Peyer's patch (tissue), 4 donors: ENCODE measurements at regions not wholly inside any gene's neighbourhood (a gene's known extent, or its start where the extent isn't known, plus 50 kb on each side); places are given as distances from the start of the nearest gene placed in this dataset.

ENCODE experiments used
- POLR2A ChIP-seq, 2 donors: fragments of 450-650 bp; IDR thresholded peaks; one replicate each; pipeline ENCODE4 v1.5.1; 2017; ENCODE audit warnings: antibody characterized with exemption in 2 of 2, mild to moderate bottlenecking in 2 of 2, moderate library complexity in 2 of 2
- TF ChIP-seq, protein P1 (sequence below), 6 experiments: fragments of 450-650 bp in 4 of 6; fragments of 200-600 bp in 2 of 6; sonication (generic) in 1 of 6; IDR thresholded peaks; one replicate each; pipeline ENCODE4 v1.5.1; 2017 to 2019; ENCODE audit warnings: antibody characterized with exemption in 6 of 6, mild to moderate bottlenecking in 3 of 6, moderate library complexity in 1 of 6

DNA sequence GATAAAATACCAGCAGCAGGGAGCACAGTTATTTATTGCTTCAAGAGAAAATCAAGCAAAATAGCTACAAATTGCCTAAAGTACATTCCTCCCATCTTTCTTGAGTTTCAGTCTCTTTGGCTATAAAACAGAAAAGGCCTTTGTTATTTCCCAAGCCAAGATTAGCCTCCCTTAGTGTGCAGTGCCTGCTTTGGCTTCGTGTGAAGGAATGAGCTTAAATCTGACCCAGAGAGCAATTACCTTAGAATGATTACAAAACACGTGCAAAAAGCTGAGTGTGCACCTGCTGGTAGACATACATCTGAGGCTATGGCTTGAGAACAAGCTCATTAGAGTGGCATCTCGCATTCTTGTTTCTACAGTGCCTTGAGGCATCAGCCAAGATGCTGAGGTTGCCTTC lies 250.8 kb downstream of the C4orf33 start:
- TF ChIP-seq, protein P1, sequence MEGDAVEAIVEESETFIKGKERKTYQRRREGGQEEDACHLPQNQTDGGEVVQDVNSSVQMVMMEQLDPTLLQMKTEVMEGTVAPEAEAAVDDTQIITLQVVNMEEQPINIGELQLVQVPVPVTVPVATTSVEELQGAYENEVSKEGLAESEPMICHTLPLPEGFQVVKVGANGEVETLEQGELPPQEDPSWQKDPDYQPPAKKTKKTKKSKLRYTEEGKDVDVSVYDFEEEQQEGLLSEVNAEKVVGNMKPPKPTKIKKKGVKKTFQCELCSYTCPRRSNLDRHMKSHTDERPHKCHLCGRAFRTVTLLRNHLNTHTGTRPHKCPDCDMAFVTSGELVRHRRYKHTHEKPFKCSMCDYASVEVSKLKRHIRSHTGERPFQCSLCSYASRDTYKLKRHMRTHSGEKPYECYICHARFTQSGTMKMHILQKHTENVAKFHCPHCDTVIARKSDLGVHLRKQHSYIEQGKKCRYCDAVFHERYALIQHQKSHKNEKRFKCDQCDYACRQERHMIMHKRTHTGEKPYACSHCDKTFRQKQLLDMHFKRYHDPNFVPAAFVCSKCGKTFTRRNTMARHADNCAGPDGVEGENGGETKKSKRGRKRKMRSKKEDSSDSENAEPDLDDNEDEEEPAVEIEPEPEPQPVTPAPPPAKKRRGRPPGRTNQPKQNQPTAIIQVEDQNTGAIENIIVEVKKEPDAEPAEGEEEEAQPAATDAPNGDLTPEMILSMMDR (IDR thresholded peaks at IDR 0.05) = no peak
- TF ChIP-seq POLR2A (IDR thresholded peaks at IDR 0.05) = no peak
